HG03025 (cell line): ENCODE measurements at regions not wholly inside any gene's neighbourhood (a gene's known extent, or its start where the extent isn't known, plus 50 kb on each side); places are given as distances from the start of the nearest gene placed in this dataset.

Experiments used
- ATAC-seq: cut with Tn5 transposase; IDR thresholded peaks from one replicate; pipeline ENCODE4 v1.9.1; 2021; ENCODE audit warnings: mild to moderate bottlenecking, moderate library complexity; ENCODE audit not compliant: unreplicated experiment, low FRiP score

- ATAC-seq: no peak
These were observed 113.2 kb upstream of the FAM9B start for GRCh38 chrX:9147086-9147485.

DNA sequence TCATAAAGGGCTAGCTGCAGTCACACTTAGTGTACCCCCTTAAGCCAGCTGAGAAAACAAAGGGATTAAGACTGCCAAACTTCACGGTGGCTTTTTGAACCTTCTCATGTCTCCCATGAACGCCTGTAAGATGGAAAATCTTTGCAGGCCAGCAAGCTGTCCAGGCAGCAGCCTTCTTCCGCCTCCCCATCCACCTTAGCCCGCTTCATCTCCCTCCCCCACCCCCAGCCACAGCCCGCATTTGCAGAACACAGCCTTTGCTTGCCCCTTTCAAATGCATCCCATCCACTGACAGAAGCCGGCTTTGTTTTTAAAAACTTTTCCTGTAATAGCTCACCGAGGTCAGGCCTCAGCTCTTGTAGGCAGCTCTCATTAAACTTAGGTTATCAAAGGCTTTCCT lies 113.8 kb upstream of the FAM9B start:
- ATAC-seq: no peak

- ATAC-seq: no peak
These were observed 114.9 kb upstream of the FAM9B start for GRCh38 chrX:9148615-9149399.

- no peak for ATAC-seq
These were observed 115.7 kb upstream of the FAM9B start for GRCh38 chrX:9149501-9150245.

GRCh38 chrX:9151772-9152307 lies 117.9 kb upstream of the FAM9B start:
- ATAC-seq: no peak

- ATAC-seq: no peak
These were observed 119.4 kb upstream of the FAM9B start for GRCh38 chrX:9153300-9153699.

DNA sequence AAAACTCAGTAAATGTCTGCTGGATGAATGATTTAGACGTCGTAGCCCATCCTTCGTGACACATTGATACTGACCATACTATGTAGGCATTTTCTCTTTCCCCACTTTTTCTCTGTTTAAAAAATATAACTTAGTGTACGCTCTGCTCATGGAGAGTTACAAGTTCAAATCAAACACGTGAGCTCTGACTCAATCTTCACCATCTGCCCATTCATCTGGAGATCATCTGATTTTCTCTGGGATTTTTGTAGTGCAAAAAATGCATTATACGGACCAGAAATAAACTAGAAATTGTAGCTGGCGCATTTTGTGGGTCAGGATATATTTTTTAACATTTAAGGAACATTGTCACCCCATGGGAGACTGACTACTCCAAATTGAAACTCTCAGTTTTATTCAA lies 124.7 kb upstream of the FAM9B start:
- no peak for ATAC-seq

DNA sequence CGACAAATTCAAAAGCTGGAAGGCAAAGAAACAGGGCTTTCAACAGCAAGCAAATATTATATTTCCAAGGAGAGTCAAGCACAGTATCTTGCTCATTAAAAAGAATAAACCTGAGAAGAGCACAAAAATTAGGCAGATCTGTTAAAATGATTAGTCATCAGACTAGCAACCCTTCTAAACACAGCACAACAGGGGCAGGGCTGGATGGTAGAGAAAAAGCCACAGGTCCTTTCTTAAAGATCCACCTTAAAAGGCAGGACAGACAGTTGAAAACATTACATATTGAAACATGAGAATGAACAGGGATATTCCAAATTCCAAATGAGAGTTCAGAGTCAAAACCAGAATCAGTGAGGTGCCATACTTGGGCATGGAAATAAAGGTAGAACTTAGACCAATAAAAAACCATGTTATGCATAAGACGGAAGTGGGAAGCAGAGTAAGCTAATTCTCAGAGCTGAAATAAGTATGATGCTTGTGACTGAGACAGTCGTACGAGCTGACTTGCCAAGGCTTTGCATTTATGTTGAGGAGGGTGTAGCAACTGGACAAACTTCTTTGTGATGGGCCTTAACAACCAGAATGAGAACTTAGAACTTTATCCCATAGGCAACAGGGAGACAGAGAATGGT lies 126.9 kb upstream of the FAM9B start:
- no peak for ATAC-seq

- ATAC-seq: no peak
These were observed 128.8 kb upstream of the FAM9B start for GRCh38 chrX:9162698-9163097.

GRCh38 chrX:9163214-9163709 lies 129.3 kb upstream of the FAM9B start:
- ATAC-seq: no peak

DNA sequence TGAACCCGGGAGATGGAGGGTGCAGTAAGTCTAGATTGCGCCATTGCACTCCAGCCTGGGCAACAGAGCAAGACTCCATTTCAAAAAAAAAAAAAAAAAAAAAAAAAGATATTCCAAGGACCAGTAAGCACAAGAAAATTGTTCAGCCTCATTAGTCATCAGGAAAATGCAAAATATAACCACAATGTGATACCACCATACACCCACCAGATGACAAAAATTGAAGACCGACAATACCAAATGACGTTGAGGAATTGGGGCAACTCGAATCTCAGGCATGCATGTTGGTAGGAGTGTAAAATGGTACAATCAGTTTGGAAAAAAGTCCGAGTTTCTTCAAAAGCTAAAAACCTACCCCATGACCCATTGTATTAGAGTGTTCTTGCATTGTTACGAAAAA lies 130.2 kb upstream of the FAM9B start:
- no peak for ATAC-seq

DNA sequence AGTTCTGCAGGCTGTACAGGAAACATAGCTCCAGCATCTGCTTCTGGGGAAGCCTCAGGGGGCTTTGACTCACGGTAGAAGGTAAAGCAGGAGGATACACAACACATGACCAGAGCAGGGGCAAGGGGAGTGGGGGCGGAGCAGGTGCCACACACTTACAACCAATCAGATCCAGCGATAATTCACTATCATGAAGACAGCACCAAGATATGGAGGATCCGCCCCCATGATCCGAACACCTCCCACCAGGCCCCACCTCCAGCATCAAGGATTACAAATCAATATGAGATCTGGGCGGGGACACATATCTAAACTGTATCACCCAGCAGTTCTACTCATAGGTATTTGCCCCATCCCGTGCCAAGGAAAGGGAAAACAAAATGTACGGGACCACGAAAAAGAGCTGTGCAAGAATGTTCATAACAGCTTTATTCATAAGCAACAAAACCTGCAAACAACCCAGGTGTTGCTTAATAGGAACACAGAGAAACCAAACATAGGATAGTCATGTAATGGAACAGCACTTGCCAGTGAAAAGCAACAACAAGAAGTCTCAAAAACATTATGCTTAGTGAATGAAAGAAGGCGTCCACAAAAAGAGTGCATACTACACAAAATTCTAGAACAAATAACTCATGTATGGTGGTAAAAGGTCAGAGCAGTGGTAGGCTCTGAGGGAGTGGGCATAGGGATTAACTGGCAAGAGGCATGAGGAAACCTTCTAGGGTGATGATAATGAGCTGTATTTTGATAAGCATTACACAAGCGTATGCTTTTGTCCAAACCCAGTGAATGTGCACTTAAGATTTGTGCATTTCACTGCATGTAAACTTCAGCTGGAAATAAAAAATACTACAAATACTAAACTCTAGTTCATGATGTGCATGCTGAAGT lies 130.9 kb upstream of the FAM9B start:
- ATAC-seq: no peak

GRCh38 chrX:9166584-9166944 lies 132.6 kb upstream of the FAM9B start:
- ATAC-seq: no peak

DNA sequence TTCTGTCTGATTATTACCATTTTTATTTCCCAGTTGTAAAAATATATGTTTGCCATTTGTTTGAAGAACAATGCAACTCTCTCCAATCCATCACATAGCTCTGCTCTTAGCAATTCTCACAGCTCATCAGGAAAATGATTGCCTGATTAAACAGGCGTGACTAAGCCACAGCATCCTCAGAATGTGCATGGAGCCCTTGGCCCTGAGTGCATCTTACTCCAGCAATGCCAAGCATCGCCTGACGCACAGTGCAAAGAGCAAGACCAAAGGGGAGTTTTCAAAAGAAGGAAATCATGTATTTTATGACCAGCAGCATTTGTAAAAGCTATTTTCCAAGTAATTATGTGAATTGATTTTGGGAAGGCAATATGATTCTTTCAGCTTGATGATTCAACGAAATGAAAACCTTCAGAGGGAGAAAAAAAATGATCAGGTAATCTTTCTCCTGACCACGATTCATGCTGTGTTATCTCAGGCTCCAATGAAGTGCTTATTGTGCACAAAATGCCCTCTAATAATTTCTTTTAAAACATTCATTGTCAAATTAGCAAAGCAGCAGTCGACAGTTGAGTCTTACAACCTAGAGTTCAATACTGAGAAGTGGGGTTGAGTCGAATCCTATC lies 138.0 kb upstream of the FAM9B start:
- no peak for ATAC-seq

GRCh38 chrX:9172464-9172850 lies 138.5 kb upstream of the FAM9B start:
- ATAC-seq: no peak

DNA sequence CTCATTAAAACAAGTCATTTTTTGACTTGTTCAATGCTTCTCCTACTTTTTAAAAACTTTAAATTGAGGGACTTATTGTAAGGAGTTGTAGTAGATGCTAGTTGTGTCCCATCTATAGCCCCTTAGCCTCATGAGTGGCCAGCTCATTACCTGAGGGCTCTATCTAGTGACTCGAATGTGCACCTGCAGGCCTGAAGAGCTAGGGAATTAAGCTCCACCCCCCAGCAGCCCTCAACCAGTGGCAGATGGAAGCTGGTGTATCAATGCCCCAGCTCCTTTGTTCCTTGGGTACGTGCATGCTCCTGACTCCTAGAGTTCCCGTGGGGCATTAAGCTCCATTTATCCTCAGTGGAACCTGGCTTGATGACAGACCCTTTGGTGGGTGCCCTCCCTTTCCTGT lies 146.7 kb upstream of the FAM9B start:
- no peak for ATAC-seq

DNA sequence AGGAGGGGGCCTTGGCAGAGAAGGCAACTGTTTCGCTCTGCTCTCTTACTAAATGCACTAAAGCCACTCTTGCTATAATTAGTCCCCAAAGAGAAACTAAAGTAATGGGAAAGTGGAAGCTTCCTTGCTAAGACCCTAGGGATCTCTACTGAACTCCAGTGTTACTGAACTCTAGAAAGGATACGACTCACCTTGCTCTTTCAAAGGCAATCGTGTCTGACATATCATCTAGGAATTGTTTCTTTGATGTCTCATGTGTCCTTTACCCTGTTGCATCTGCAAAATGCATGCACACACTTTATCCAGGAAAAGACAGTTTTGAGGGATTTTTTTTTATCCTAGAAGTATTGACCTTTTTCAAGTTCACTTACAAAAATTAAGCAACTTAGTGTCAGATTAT lies 148.1 kb upstream of the FAM9B start:
- ATAC-seq: no peak

GRCh38 chrX:9183481-9183880 lies 149.6 kb upstream of the FAM9B start:
- no peak for ATAC-seq

- no peak for ATAC-seq
These were observed 150.3 kb upstream of the FAM9B start for GRCh38 chrX:9184211-9184610.

GRCh38 chrX:9188117-9188516 lies 154.2 kb upstream of the FAM9B start:
- no peak for ATAC-seq
